GM23248 (cell line): ENCODE measurements at regions not wholly inside any gene's neighbourhood (a gene's known extent, or its start where the extent isn't known, plus 50 kb on each side); places are given as distances from the start of the nearest gene placed in this dataset.

Experiments
- EZH2 ChIP-seq: fragments of 200-600 bp; sonication (generic); IDR thresholded peaks from 2 replicates; pipeline ENCODE4 v1.6.1; 2018; ENCODE audit warnings: antibody characterized with exemption, mild to moderate bottlenecking; ENCODE audit not compliant: insufficient read depth, poor library complexity, severe bottlenecking
- EZH2phosphoT487 ChIP-seq: fragments of 200-600 bp; sonication (generic); IDR thresholded peaks from 2 replicates; pipeline ENCODE4 v1.6.1; 2018; ENCODE audit warnings: antibody characterized with exemption, moderate library complexity, mild to moderate bottlenecking, low read depth; ENCODE audit not compliant: insufficient read depth

DNA sequence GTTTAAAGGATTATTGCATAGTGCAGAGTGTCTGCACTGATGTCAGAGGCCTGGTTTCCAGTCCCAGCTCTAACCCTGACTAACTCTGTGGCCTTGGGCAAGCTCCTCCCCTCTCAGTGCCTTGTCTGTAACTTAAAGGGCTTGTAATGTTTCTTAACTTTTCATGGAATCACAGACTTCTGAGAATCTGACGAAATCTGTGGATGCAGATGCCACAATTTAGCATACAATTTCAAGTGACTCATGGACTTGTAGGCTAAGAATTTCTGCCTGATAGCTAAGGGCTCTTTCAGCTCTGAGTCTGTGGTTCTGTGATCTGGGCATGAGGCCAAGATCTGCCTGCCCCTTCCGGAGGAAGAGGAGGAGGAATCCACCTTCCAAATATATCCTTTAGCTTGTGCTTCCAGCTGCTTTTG lies 236.9 kb downstream of the AR start:
- TF ChIP-seq EZH2 = no peak
- no peak for TF ChIP-seq EZH2phosphoT487
